ENCODE measurements at regions not wholly inside any gene's neighbourhood (a gene's known extent, or its start where the extent isn't known, plus 50 kb on each side); places are given as distances from the start of the nearest gene placed in this dataset.

DNA sequence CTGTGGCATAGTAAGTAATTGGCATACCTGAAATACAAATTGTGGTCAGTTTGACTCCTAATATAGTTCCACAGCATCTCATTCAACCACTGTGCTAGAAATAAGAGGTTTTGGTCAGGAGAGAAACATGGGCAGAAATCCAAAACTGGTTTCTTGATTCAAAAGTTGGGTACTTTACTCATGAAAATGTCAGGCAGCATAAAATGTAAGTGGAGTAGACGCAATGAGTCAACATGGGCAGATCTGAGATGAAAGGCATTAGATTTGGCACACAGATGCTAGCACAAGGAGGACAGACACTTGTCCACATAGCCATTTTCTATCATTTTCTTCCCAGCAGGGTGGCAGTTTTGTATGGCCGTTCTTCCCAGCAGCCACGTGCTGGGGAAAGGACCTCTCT, 255.8 kb upstream of the CDIN1 start:
- Histone ChIP-seq H3K79me2 (ENCODE audit: insufficient read depth, low read length) (no peaks in the 10 kb centered on the region), H3K4me1 (ENCODE audit: insufficient read depth, low read length) (no peaks in the 10 kb centered on the region)
- no peak for DNase-seq (ENCODE audit: low spot score)

DNA sequence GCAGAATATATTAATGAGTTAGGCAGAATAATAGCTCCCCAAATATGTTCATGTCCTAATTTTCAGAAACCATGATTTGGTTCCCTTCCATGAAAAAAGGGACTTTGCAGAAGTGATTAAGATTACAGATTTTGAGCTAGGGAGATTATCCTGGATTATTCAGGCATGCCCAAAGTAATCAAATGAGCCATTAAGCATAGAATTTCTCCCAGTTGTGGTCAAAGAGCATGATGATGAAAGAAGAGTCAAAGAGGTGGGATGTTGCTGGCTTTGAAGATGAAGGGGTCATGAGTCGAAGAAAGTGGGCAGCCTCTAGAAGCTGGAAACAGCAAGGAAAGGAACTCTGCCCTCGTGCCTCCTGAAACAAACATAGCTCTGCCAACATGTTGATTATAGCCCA, 254.2 kb upstream of the CDIN1 start:
- WGBS (ENCODE audit: low lambda C conversion rate) = 11% methylated on average over 2 of the region's 2 CpGs
- Histone ChIP-seq H2AFZ (ENCODE audit: low read length) (no peak overlapping the region), H3K36me3 (replicated peaks in 1 of 2; ENCODE audit: control insufficient read depth in 1 of 2, insufficient read depth in 2 of 2, low read length in 2 of 2) (no peaks in the 10 kb centered on the region), H3K9ac (ENCODE audit: insufficient read depth, low read depth, low read length) (no peak overlapping the region), H3K4me1 (ENCODE audit: insufficient read depth, low read length) (no peaks in the 10 kb centered on the region), H3K4me3 (replicated peaks in 1 of 3; ENCODE audit: insufficient read depth in 1 of 3, low read depth in 2 of 3, low read length in 3 of 3) (no peak overlapping the region), H3K27me3 (ENCODE audit: control insufficient read depth in 1 of 2, insufficient read depth in 2 of 2, low read length in 2 of 2) (no peaks in the 10 kb centered on the region), H3K4me2 (ENCODE audit: low read depth, low read length) (no peak overlapping the region), H4K20me1 (ENCODE audit: insufficient read depth, low read length) (no peaks in the 10 kb centered on the region), H3K79me2 (ENCODE audit: insufficient read depth, low read length) (no peaks in the 10 kb centered on the region), H3K9me3 (ENCODE audit: low read length) (no peaks in the 10 kb centered on the region), H3K27ac (ENCODE audit: extremely low read length, insufficient read depth, low read length) (no peak overlapping the region)
- intact Hi-C loops (cut with micrococcal nuclease; ENCODE audit: unreplicated experiment) (no loop called here), in situ Hi-C loops (cut with HindIII; ENCODE audit: extremely low pct_ligation_motif_present, low pct_unique_long_range_greater_than_20kb) (no loop called here)
- TF ChIP-seq FOSL1 (CRISPR knock-in tag; IDR thresholded peaks at IDR 0.05; ENCODE audit: borderline replicate concordance) (no peak), ARID2 (CRISPR knock-in tag; IDR thresholded peaks at IDR 0.05; ENCODE audit: borderline replicate concordance) (no peak), POGZ (CRISPR knock-in tag; IDR thresholded peaks at IDR 0.05) (no peak), JARID2 (CRISPR knock-in tag; IDR thresholded peaks at IDR 0.05; ENCODE audit: insufficient replicate concordance) (no peak), ZKSCAN8 (CRISPR knock-in tag; IDR thresholded peaks at IDR 0.05; ENCODE audit: borderline replicate concordance) (no peak)
- ChIA-PET POLR2A (no interaction called here), CTCF (ENCODE audit: low intra/inter-chr PET ratio, low total read pairs) (no interaction called here)
- DNase-seq (ENCODE audit: low spot score) (no peak), ATAC-seq (no peak), FAIRE-seq (no peak)
- no TSS peak for BruUV-seq (replicated peaks)

More for the DNA sequence above, 255.8 kb upstream of the CDIN1 start:
- Histone ChIP-seq H3K9ac (ENCODE audit: insufficient read depth, low read depth, low read length) (no peak overlapping the region), H3K36me3 (replicated peaks in 1 of 2; ENCODE audit: control insufficient read depth in 1 of 2, insufficient read depth in 2 of 2, low read length in 2 of 2) (no peaks in the 10 kb centered on the region), H3K4me3 (replicated peaks in 1 of 3; ENCODE audit: insufficient read depth in 1 of 3, low read depth in 2 of 3, low read length in 3 of 3) (no peak overlapping the region), H3K27ac (ENCODE audit: extremely low read length, insufficient read depth, low read length) (no peak overlapping the region), H2AFZ (ENCODE audit: low read length) (no peak overlapping the region), H4K20me1 (ENCODE audit: insufficient read depth, low read length) (no peaks in the 10 kb centered on the region), H3K9me3 (ENCODE audit: low read length) (no peaks in the 10 kb centered on the region), H3K4me2 (ENCODE audit: low read depth, low read length) (no peak overlapping the region), H3K27me3 (ENCODE audit: control insufficient read depth in 1 of 2, insufficient read depth in 2 of 2, low read length in 2 of 2) (no peaks in the 10 kb centered on the region)
- 0% methylated on average over 3 of the region's 3 CpGs for WGBS (ENCODE audit: low lambda C conversion rate)
- FAIRE-seq = no peak
- in situ Hi-C loops (cut with HindIII; ENCODE audit: extremely low pct_ligation_motif_present, low pct_unique_long_range_greater_than_20kb) = no loop called here
- no TSS peak for BruUV-seq (replicated peaks)
- no peak for TF ChIP-seq FOXA3 (CRISPR knock-in tag; IDR thresholded peaks at IDR 0.05)
- no peak for TF ChIP-seq TCF7L2 (IDR thresholded peaks at IDR 0.05; ENCODE audit: low read depth, low read length)
- POLR2A ChIA-PET = no interaction called here
- intact Hi-C loops (cut with micrococcal nuclease; ENCODE audit: unreplicated experiment) = no loop called here
- no peak for ATAC-seq
- CTCF ChIA-PET (ENCODE audit: low intra/inter-chr PET ratio, low total read pairs) = no interaction called here

Data from HepG2 (cell line).